K562 (cell line): ENCODE measurements at regions not wholly inside any gene's neighbourhood (a gene's known extent, or its start where the extent isn't known, plus 50 kb on each side); places are given as distances from the start of the nearest gene placed in this dataset.

Experiments used
- BRCA1 ChIP-seq, 2 experiments: fragments of 450-650 bp in 1 of 2; sonication (generic) in 1 of 2; formaldehyde crosslinking in 1 of 2; IDR thresholded peaks; 2 replicates each; pipeline versions ENCODE4 v1.5.0 to v1.6.1; 2017 to 2020; ENCODE audit warnings: mild to moderate bottlenecking in 1 of 2, missing genetic modification reagents in 1 of 2
- CTCF ChIP-seq, 3 experiments: IDR thresholded peaks in 2 of 3; conservative IDR thresholded peaks in 1 of 3; 2 replicates each; pipeline ENCODE4 v1.5.1; 2011 to 2012; ENCODE audit warnings: low read length in 3 of 3, mild to moderate bottlenecking in 3 of 3, control low read depth in 2 of 3, improper control_type of control experiment in 1 of 3, inconsistent platforms in 1 of 3, low read depth in 1 of 3, mixed read lengths in 1 of 3, moderate library complexity in 1 of 3; ENCODE audit not compliant: insufficient read depth in 2 of 3
- DLX4 ChIP-seq: fragments of 250-450 bp; sonication (Bioruptor Pico); IDR thresholded peaks from 2 replicates; pipeline ENCODE4 v1.6.1; 2021; ENCODE audit warnings: mild to moderate bottlenecking
- MYC ChIP-seq, 2 experiments: fragments of 250-450 bp in 1 of 2; sonication (Bioruptor Pico) in 1 of 2; IDR thresholded peaks; 2 replicates each; pipeline versions ENCODE4 v1.5.1 to v1.6.1; 2012 to 2021; ENCODE audit warnings: low read depth in 2 of 2, borderline replicate concordance in 1 of 2, improper control_type of control experiment in 1 of 2, low read length in 1 of 2, mild to moderate bottlenecking in 1 of 2, moderate library complexity in 1 of 2
- POLR2AphosphoS5 ChIP-seq: IDR thresholded peaks from 2 replicates; pipeline ENCODE4 v1.6.1; 2011; ENCODE audit warnings: mild to moderate bottlenecking, low read depth, low read length, moderate library complexity; ENCODE audit not compliant: control insufficient read depth, insufficient read depth
- POLR3A ChIP-seq: IDR thresholded peaks from 2 replicates; pipeline ENCODE4 v1.6.1; 2011; ENCODE audit warnings: borderline replicate concordance, mild to moderate bottlenecking, moderate library complexity; ENCODE audit not compliant: insufficient read length, insufficient read depth; ENCODE audit errors: extremely low read depth
- TAF1 ChIP-seq: IDR thresholded peaks from 2 replicates; pipeline ENCODE4 v1.6.1; 2011; ENCODE audit warnings: mild to moderate bottlenecking, low read length, moderate library complexity; ENCODE audit not compliant: insufficient read depth, control insufficient read depth, severe bottlenecking; ENCODE audit errors: extremely low read depth
- ZNF449 ChIP-seq: fragments of 250-450 bp; sonication (Bioruptor Pico); IDR thresholded peaks from 2 replicates; pipeline ENCODE4 v1.8.0; 2022; ENCODE audit warnings: moderate library complexity, mild to moderate bottlenecking, inconsistent platforms

- TF ChIP-seq BRCA1 (IDR thresholded peaks at IDR 0.05) (no peak), BRCA1 (CRISPR knock-in tag; IDR thresholded peaks at IDR 0.05) (no peak), MYC (IDR thresholded peaks at IDR 0.05; ENCODE audit: low read depth, low read length) (no peak), MYC (CRISPR knock-in tag; IDR thresholded peaks at IDR 0.05; ENCODE audit: borderline replicate concordance, low read depth) (no peak), POLR2AphosphoS5 (no peak), TAF1 (no peak), ZNF449 (no peak), POLR3A (no peak), CTCF (IDR thresholded peaks at IDR 0.05 in 2 of 3, conservative IDR thresholded peaks at IDR 0.05 in 1 of 3; ENCODE audit: insufficient read depth in 2 of 3, low read depth in 1 of 3, low read length in 3 of 3) (no peak), DLX4 (CRISPR knock-in tag) (no peak)
These were observed 303.0 kb upstream of the SLC8A1 start for GRCh38 chr2:40754912-40755311.
